22Rv1 (cell line): ENCODE measurements at regions not wholly inside any gene's neighbourhood (a gene's known extent, or its start where the extent isn't known, plus 50 kb on each side); places are given as distances from the start of the nearest gene placed in this dataset.

Source experiments
- CTCF ChIP-seq: fragments of 450-650 bp; IDR thresholded peaks from 2 replicates; pipeline ENCODE4 v1.5.1; 2017; ENCODE audit warnings: mild to moderate bottlenecking
- ZFX ChIP-seq: fragments of 450-650 bp; IDR thresholded peaks from 2 replicates; pipeline ENCODE4 v1.6.1; 2017; ENCODE audit warnings: antibody characterized with exemption, borderline replicate concordance

- no peak for TF ChIP-seq CTCF
- TF ChIP-seq ZFX: no peak
Measured at GRCh38 chrX:134115270-134115669, 121.7 kb upstream of the CCDC160 start.
